ENCODE measurements at regions not wholly inside any gene's neighbourhood (a gene's known extent, or its start where the extent isn't known, plus 50 kb on each side); places are given as distances from the start of the nearest gene placed in this dataset.

DNA sequence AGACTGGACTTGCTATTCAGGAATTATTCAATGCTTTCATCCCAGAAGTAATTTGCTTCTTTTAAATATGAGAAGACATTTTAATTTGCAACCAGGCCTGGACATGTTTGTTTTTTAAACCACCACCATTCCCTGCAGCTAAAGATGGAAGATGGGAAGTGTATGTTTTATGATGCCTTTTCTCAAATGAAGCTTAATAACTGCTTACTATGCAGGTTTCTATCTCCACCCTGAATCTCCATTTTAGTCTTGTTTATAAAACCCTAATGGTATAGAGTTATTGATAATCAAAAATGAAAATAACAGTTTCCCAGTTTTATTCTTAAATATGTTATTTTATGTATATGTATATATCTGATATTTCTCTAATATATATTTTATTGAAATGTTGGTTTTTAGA is 418.9 kb downstream of the C4orf33 start:
- Histone ChIP-seq H2AFZ (ENCODE audit: low read depth) (no peak overlapping the region), H3K79me2 (ENCODE audit: insufficient read depth, low read depth) (no peaks in the 10 kb centered on the region), H4K20me1 (ENCODE audit: insufficient read depth) (no peaks in the 10 kb centered on the region), H3K4me1 (ENCODE audit: low read depth, poor library complexity, severe bottlenecking) (no peaks in the 10 kb centered on the region), H3K27me3 (ENCODE audit: insufficient read depth, low read depth) (no peaks in the 10 kb centered on the region), H3K9ac (no peak overlapping the region), H3K4me3 (IDR thresholded peaks at IDR 0.05; ENCODE audit: insufficient read depth, low read depth, low read length) (no peak overlapping the region), H3K27ac (no peak overlapping the region), H3K4me2 (no peak overlapping the region), H3K36me3 (ENCODE audit: insufficient read depth) (no peaks in the 10 kb centered on the region)
- TF ChIP-seq, protein P1, sequence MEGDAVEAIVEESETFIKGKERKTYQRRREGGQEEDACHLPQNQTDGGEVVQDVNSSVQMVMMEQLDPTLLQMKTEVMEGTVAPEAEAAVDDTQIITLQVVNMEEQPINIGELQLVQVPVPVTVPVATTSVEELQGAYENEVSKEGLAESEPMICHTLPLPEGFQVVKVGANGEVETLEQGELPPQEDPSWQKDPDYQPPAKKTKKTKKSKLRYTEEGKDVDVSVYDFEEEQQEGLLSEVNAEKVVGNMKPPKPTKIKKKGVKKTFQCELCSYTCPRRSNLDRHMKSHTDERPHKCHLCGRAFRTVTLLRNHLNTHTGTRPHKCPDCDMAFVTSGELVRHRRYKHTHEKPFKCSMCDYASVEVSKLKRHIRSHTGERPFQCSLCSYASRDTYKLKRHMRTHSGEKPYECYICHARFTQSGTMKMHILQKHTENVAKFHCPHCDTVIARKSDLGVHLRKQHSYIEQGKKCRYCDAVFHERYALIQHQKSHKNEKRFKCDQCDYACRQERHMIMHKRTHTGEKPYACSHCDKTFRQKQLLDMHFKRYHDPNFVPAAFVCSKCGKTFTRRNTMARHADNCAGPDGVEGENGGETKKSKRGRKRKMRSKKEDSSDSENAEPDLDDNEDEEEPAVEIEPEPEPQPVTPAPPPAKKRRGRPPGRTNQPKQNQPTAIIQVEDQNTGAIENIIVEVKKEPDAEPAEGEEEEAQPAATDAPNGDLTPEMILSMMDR (conservative IDR thresholded peaks at IDR 0.05; ENCODE audit: low read depth, low read length): no peak

DNA sequence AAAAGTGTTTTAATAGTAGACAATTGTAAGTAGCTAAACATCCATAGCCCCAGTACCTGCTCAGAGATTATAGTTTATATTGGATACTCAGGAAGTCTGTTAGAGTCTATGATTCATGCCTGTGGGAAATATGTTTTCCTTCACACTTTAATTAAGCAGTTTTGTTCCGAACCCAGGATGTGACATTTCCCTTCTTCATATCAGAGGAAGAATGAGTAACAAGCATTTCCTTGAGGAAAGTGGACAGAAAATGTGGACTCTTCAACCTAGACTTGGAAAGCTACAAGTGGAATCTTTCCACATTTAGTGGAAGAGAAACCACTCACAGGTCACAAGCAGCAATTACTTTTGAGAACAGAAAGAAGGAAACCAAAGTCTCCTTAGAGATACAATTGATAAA is 419.4 kb downstream of the C4orf33 start:
- no peaks in the 10 kb centered on the region for H4K20me1 ChIP-seq (ENCODE audit: insufficient read depth)
- no peaks in the 10 kb centered on the region for H3K79me2 ChIP-seq (ENCODE audit: insufficient read depth, low read depth)
- H3K27ac ChIP-seq: no peak overlapping the region
- TF ChIP-seq, protein P1 (conservative IDR thresholded peaks at IDR 0.05; ENCODE audit: low read depth, low read length): no peak
- no peak overlapping the region for H3K4me3 ChIP-seq (IDR thresholded peaks at IDR 0.05; ENCODE audit: insufficient read depth, low read depth, low read length)
- H3K27me3 ChIP-seq (ENCODE audit: insufficient read depth, low read depth): no peaks in the 10 kb centered on the region
- H3K9ac ChIP-seq: no peak overlapping the region
- H3K4me2 ChIP-seq: no peak overlapping the region
- no peaks in the 10 kb centered on the region for H3K4me1 ChIP-seq (ENCODE audit: low read depth, poor library complexity, severe bottlenecking)
- no peak overlapping the region for H2AFZ ChIP-seq (ENCODE audit: low read depth)
- no peaks in the 10 kb centered on the region for H3K36me3 ChIP-seq (ENCODE audit: insufficient read depth)

DNA sequence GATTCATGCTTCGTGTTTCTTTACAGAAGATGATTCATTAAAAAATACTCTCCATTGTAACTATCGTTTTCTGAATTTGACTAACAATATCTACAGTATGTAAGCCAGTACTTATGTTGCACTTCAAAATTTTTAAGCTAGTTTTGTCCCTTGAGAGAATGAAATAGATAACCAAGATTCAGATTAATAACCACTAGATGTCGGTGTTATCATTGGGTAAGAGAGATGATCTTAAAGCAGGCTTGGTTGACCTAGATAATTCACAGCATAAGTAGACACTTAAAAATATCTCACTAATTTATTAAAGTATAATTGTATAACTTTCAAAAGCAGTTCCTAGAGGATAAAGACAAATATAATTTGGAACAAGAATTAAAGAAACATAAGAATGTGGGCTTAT is 430.9 kb downstream of the C4orf33 start:
- no peak overlapping the region for H3K9ac ChIP-seq
- H3K79me2 ChIP-seq (ENCODE audit: insufficient read depth, low read depth): no peaks in the 10 kb centered on the region
- no peak overlapping the region for H3K4me2 ChIP-seq
- no peaks in the 10 kb centered on the region for H3K4me1 ChIP-seq (ENCODE audit: low read depth, poor library complexity, severe bottlenecking)
- H3K27ac ChIP-seq: no peak overlapping the region
- no peaks in the 10 kb centered on the region for H3K36me3 ChIP-seq (ENCODE audit: insufficient read depth)
- H4K20me1 ChIP-seq (ENCODE audit: insufficient read depth): no peaks in the 10 kb centered on the region
- TF ChIP-seq, protein P1 (conservative IDR thresholded peaks at IDR 0.05; ENCODE audit: low read depth, low read length): peak; percentile 52
- H3K27me3 ChIP-seq (ENCODE audit: insufficient read depth, low read depth): no peaks in the 10 kb centered on the region
- no peak overlapping the region for H3K4me3 ChIP-seq (IDR thresholded peaks at IDR 0.05; ENCODE audit: insufficient read depth, low read depth, low read length)
- no peak overlapping the region for H2AFZ ChIP-seq (ENCODE audit: low read depth)

DNA sequence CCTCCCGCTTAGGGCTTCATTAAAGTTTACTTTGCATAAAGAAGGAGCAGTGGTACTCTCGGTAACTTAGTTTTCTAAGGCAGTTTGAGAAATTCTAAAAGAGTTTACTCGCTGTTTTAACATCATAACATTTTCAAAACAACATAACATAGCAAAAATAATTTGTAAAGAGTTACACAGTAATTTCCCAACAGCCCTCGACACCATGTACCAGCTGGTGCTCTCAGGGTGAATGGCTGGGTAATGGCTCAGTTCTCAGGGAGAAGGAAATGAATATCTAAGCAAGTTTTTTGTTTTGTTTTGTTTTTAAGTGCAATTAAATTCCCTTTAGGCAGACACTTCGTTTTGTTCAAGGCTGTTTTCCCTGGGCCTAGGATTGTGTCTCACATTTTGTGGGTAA is 435.3 kb downstream of the C4orf33 start:
- Histone ChIP-seq H3K4me1 (ENCODE audit: low read depth, poor library complexity, severe bottlenecking) (peaks cover 8% of the 10 kb centered on the region), H3K27ac (no peak overlapping the region), H3K79me2 (ENCODE audit: insufficient read depth, low read depth) (no peaks in the 10 kb centered on the region), H3K9ac (no peak overlapping the region), H3K36me3 (ENCODE audit: insufficient read depth) (no peaks in the 10 kb centered on the region), H3K27me3 (ENCODE audit: insufficient read depth, low read depth) (no peaks in the 10 kb centered on the region; the same call in 1 of the 2 replicates), H4K20me1 (ENCODE audit: insufficient read depth) (no peaks in the 10 kb centered on the region), H3K4me2 (no peak overlapping the region), H3K4me3 (IDR thresholded peaks at IDR 0.05; ENCODE audit: insufficient read depth, low read depth, low read length) (no peak overlapping the region), H2AFZ (ENCODE audit: low read depth) (no peak overlapping the region)
- TF ChIP-seq, protein P1 (conservative IDR thresholded peaks at IDR 0.05; ENCODE audit: low read depth, low read length): no peak

Measured in KMS-11 (cell line).